H54 (cell line): ENCODE measurements at regions not wholly inside any gene's neighbourhood (a gene's known extent, or its start where the extent isn't known, plus 50 kb on each side); places are given as distances from the start of the nearest gene placed in this dataset.
"Not testable (repeated sequence)": the region's sequence is repeated elsewhere in the genome, so short reads cannot be mapped to it uniquely, and the experiment has no call there.

Experiments
- DNase-seq: peaks from one replicate; pipeline ENCODE4 v3.0.0; 2011; ENCODE audit warnings: low spot score, mixed read lengths; ENCODE audit not compliant: insufficient read length
- FAIRE-seq: peaks from 3 replicates; lab custom pipeline; 2011; peaks lifted over from hg19 to GRCh38; lab: Jason Lieb, UNC
- POLR2A ChIP-seq: IDR thresholded peaks from 2 replicates; pipeline ENCODE4 v1.6.1; 2011; ENCODE audit warnings: low read depth, mild to moderate bottlenecking, low read length

DNA sequence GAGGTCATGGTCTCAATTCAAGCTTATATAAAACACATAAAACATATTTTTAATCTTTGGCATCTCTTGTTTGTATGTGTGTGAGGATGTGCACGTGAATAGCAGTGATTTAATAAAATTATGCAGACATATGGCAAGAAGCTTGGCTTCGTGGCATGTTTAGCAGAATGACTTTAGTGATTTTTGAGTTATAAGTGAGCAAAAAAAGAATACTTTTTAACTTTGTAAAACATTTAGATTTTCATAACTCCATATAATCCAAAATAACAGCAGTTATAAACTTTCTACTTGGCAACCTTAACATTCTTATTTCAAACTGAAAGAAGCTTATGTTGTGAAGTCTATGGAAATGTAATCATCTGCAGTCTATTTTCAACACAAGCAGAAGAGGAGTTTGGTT lies 120.6 kb downstream of the SLITRK1 start:
- FAIRE-seq (peak; percentile 36), DNase-seq (no peak)
- TF ChIP-seq POLR2A: no peak

DNA sequence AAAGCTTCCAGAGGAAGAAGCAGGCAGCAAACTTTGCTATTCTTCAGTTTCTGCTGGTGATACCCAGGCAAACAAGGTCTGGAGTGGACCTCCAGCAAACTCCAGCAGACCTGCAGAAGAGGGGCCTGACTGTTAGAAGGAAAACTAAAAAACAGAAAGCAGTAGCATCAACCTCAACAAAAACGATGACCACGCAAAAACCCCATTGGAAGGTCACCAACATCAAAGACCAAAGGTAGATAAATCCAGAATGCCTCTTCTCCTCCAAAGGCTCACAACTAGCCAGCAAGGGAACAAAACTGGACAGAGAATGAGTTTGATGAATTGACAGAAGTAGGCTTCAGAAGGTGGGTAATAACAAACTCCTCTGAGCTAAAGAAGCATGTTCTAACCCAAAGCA lies 127.1 kb downstream of the SLITRK1 start:
- not testable (repeated sequence) for FAIRE-seq, DNase-seq

DNA sequence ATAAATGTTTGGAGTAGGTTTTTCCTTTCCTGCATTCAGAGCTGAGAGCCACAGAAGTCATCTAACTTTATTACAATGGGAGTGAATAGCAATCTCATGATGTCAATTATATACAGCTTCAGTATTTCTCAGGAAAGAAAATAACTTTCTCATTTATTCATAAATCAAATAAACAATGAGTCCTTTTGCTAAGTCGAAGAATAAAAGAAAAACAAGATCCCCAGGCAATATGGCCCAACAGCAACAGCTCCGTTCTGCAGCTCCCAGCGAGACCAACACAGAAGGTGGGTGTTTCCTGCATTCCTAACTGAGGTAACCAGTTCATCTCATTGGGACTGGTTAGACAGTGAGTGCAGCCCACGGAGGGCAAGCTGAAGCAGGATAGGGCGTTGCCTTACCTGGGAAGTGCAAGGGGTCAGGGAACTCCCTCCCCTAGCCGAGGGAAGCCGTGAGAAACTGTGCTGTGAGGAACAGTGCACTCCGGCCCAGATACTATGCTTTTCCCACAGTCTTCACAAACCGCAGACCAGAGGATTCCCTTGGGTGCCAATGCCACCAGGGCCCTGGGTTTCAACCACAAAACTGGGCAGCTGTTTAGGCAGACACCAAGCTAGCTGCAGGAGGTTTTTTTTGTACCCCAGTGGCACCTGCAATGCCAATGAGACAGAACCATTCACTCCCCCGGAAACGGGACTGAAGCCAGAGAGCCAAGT lies 128.2 kb downstream of the SLITRK1 start:
- FAIRE-seq (no peak), DNase-seq (no peak)
- TF ChIP-seq POLR2A: no peak

DNA sequence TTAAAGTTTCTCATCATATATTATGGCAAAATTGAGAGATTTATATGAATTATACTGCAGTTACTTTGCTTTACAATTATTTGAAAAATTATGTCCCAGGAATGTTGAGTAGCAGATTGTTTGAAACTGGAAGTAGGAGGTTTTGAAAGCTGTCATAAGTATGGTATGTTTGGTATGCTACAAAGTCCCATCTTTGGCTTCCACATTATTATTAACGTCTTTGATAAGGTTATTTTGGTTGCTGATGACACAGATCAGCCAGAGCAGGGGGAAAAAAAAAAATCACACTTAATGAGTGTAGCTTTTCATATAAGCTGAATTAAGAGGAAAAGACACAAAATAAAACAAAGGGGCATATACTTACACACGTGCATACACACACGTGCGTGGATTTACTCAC lies 130.1 kb downstream of the SLITRK1 start:
- no peak for TF ChIP-seq POLR2A
- peak; percentile 80 for FAIRE-seq
- DNase-seq: no peak

DNA sequence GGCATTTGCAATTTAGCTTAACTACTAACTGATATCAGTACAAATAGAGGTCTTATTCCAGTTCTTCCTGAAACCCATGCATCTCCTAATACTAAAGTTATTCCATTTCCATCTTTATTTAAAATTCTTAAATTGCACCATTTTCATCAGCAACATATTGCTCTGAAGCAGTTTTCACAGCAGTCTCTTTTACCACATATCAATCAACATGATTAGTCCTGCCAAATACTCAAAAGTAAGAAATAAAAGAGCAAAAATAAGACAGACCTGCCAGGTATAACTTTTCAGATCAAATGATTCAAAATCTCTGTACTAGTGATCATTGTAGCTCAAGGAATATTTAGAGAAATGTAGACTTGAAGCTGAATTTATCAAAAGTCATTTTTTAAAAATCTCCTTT lies 141.7 kb downstream of the SLITRK1 start:
- DNase-seq: no peak
- peak; percentile 6 for FAIRE-seq
- no peak for TF ChIP-seq POLR2A

DNA sequence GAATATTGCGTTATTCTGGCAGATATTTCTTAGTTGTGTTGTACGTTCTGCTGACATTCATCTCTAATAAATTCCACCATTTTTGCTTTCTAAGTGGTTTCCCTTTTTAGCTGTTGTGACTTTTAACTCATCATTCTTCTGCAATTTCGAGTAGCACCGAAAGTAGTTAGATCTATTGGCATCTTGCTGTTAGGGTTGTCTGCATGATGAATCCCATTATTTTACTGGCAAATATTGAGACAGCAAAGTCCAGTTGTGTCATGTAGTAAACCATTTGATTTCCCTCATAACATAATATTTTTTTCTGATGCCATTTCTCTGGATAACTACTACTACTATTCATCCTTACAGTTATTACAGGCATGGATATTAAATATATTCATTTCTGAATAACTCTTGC lies 143.9 kb downstream of the SLITRK1 start:
- FAIRE-seq (no peak), DNase-seq (no peak)
- TF ChIP-seq POLR2A: no peak

DNA sequence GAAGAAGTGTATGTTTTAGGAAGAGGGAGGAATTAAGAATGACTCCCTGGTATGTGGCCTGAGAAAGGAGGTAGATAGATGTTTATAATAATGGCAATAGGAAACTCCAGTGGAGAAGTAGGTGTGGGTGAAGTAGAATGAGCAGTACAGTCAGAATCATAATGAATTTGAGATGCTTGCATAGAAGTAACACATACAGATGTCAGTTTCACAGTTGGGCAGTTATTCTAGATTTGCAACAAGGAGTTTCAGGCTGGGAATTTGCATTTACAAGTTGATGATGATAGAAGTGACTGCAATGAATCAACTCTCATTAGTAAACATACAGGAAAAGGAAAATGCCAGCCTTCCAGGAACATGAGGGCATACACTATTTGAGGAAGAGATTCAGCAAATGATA lies 149.0 kb downstream of the SLITRK1 start:
- FAIRE-seq (peak; percentile 20), DNase-seq (no peak)
- TF ChIP-seq POLR2A: no peak

DNA sequence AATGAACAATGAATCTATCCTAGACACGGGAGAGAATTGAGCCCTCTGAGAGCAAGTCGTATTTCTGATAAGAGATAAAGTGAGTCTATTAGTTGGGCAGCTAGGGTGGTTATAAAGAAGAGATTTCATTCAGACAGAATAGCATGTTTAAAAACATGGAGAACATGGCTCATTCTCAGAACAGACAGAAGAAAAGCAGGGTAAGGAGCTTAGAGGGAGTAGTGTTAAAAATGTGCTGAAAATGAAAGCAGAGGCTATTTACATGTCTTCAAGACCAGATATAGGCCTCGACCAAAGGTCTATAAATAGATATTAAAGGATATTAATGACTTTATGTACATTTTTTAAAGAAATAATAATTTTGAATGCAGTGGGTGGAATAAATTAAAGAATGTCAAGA lies 149.5 kb downstream of the SLITRK1 start:
- no peak for TF ChIP-seq POLR2A
- DNase-seq: no peak
- FAIRE-seq: no peak

DNA sequence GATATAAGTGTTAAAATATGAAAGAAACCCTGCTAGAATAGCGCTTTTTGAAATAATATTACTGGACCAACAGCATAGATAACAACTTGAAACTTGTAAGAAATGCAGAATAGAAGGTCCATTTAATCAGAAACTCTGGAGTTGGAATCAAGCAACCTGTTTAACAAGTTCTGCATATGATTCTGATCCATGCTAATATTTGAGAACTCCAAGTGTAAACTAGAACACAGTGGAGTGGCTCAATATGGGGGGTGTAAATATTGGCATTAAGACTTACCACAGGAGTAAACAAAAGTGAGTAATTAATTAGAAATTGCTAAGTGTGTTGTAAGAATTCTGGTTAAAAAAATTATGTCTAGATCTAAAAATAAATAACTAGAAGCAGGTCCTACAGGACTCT lies 151.2 kb downstream of the SLITRK1 start:
- FAIRE-seq (no peak), DNase-seq (no peak)
- TF ChIP-seq POLR2A: no peak

DNA sequence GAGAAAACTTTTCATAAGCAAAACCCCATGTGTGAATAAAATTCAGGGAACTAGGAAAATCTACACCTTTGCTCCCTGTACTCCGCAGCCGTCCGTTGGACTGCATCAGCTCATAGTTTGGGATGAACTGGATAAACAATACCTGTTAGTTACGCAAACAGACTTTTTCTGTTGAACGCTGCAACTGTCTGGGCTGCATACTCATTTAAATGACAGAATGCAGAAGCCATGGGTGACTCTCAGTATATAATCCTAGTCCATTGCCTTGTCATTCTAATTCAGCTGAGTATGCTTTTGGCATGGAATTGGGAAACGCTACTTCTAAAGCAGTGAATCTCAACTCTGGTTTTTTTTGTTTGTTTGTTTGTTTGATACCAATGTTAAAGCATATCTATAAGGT lies 151.6 kb downstream of the SLITRK1 start:
- FAIRE-seq: no peak
- no peak for TF ChIP-seq POLR2A

DNA sequence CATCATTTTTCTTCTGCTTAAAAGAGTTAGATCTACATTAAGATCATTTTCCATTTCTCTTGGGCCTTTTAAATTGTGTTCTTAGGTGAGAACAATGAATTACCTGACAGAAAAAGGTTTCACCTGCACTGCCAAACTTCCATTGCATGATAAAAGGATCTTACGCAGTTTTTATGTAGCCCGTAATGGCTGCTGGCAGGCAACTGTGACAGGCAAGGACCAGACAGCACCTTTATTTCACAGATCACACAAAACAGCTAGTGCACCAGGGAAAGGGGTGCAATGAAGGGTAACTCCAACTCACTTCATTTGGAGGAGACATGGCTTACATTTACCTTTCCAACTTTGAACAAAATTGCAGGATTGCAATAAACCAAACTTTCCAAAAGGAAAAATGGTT lies 159.8 kb downstream of the SLITRK1 start:
- FAIRE-seq (no peak), DNase-seq (no peak)
- TF ChIP-seq POLR2A: no peak

More for the DNA sequence above, 151.6 kb downstream of the SLITRK1 start:
- no peak for DNase-seq

DNA sequence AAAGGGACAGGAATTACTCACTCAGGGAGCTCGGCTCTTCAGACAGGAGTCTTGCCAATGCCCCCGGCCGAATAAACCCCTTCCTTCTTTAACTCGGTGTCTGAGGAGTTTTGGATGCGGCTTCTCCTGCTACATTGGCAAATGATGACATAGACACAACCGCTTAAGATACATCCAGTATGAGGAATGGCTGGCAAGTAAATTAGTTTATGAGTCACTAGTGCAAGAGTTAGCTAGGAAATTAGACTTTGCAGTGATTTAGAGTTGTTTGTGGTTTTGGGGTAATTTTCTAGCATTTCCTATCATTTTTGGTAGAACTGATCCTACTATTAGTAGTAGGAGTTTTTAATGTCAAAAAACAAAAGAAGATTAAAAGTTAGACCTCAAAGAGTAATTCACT lies 166.2 kb downstream of the SLITRK1 start:
- FAIRE-seq (no peak), DNase-seq (no peak)
- TF ChIP-seq POLR2A: no peak

DNA sequence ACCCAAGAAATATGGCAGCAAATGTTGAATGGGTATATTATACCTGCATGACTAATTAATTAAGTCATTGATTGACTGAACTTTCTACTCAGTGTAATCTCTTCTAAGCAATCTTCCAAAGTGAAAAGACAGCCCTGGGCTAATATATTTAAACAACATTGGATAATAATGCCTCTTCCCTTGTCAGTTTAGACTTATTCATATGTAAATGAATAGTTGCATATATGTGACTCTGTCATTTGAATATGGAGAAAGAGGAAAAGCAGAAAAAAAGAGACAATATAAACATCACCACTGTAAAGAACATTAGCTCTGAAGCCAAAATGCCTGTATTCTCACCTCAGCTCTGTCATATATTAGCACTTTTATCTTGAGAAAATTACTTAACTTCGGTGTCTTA lies 168.0 kb downstream of the SLITRK1 start:
- DNase-seq (no peak), FAIRE-seq (no peak)
- no peak for TF ChIP-seq POLR2A

DNA sequence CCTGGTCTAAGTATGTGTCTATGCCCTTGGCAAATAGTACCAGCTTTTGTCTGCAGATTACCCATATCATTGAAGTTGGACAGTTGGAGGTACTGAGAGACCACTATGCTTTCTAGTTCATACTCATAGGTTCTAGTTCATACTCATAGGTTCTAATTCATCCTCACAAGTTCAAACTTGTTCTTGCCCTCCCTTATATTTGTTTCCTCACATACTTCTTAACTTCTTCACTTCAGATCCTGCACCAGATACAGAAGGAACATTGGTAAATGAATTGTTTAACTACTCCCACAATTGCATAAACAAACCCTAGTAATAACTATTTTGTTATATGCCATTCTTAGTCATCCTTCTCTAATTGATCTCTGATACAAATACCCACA lies 172.2 kb downstream of the SLITRK1 start:
- DNase-seq (no peak), FAIRE-seq (no peak)
- TF ChIP-seq POLR2A: no peak

DNA sequence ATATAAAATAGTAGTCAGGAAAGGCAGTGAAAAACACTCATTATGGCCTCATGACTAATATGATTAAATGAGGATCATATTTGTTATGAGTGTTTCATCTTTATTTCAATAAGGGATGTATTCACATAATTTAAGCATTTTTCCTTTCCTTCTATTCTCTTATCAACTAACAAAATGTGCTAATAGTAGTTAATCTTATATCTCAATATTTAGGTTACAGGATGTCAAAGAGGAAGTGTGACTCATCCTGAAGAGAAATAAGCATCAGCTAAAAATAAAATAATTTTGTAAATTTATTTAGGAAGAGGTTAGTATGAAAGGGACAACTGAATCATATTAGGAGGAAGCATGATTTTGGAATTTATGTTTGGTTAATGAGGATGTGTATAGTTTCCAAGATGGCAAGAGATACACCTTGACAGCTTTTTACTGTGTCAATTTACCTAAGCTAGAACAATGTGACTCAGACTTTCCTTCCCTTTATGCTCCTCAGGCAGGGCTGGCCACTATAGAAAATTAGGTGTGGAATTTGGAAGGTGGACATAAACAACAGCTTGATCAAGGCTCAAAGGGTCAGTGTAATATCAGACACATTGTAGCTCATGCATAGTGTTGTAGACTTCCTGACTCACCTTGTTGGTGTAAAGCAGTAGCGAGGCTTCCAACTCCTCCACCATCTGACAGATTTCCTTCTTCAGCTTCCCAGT lies 172.7 kb downstream of the SLITRK1 start:
- TF ChIP-seq POLR2A: no peak
- peak; percentile 48 for FAIRE-seq

More for the DNA sequence above, 172.7 kb downstream of the SLITRK1 start:
- DNase-seq: no peak
